ENCODE measurements at regions not wholly inside any gene's neighbourhood (a gene's known extent, or its start where the extent isn't known, plus 50 kb on each side); places are given as distances from the start of the nearest gene placed in this dataset.

DNA sequence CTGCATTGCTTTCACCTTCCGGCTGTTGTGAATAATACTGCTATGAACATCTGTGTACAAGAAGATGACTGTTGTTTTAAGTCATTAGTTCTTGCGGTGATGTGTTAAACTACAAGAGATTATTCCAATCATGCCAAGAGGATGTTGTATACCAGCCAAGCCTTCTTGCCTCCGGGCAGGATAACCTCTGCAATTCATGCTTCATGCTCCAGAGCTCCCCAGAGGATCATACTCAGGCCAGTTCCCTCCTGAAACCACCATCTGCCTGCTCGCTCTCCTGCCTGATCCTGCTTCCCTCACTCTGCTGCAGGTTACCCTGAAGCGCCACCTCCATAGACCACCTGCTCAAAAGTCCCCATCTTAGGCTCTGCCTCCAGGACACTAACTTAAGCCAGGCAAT lies 187.1 kb upstream of the PROK2 start:
- Histone ChIP-seq H3K4me2 (ENCODE audit: insufficient read depth, low read length, poor library complexity, severe bottlenecking) (no peak overlapping the region), H2BK15ac (ENCODE audit: low read length) (no peak overlapping the region), H3K27me3 (ENCODE audit: control insufficient read depth in 3 of 3, insufficient read depth in 3 of 3, low read depth in 1 of 3, low read length in 3 of 3) (no peaks in the 10 kb centered on the region), H3K36me3 (replicated peaks in 1 of 2; ENCODE audit: control insufficient read depth in 2 of 2, insufficient read depth in 2 of 2, low read length in 2 of 2) (no peaks in the 10 kb centered on the region), H3K79me1 (ENCODE audit: low read depth, low read length) (no peaks in the 10 kb centered on the region), H3K9me3 (replicated peaks in 1 of 2; ENCODE audit: control insufficient read depth in 2 of 2, insufficient read depth in 1 of 2, low read depth in 1 of 2, low read length in 2 of 2) (no peaks in the 10 kb centered on the region), H3K27ac (replicated peaks; ENCODE audit: low read length) (no peak overlapping the region), H2AK5ac (ENCODE audit: low read depth, low read length) (no peak overlapping the region), H4K8ac (ENCODE audit: low read depth, low read length) (no peak overlapping the region), H4K91ac (ENCODE audit: low read depth, low read length, poor library complexity) (no peak overlapping the region), H2BK5ac (ENCODE audit: low read length) (no peak overlapping the region), H3K4ac (ENCODE audit: low read length) (no peak overlapping the region), H3K14ac (ENCODE audit: low read length) (no peak overlapping the region), H3K9ac (ENCODE audit: low read depth, low read length, poor library complexity) (no peak overlapping the region), H3K23ac (ENCODE audit: low read depth, low read length, poor library complexity) (no peak overlapping the region), H3K4me1 (ENCODE audit: control insufficient read depth in 2 of 2, insufficient read depth in 1 of 2, low read depth in 1 of 2, low read length in 2 of 2) (peaks cover 0 to 6% of the 10 kb centered on the region in 2 donors), H3K18ac (ENCODE audit: low read length) (no peak overlapping the region), H3K4me3 (ENCODE audit: low read length in 2 of 2) (no peak overlapping the region), H2BK120ac (ENCODE audit: low read depth, low read length) (no peak overlapping the region), H2AFZ (ENCODE audit: low read length) (no peak overlapping the region), H2BK12ac (ENCODE audit: low read length) (no peak overlapping the region)
- DNase-seq (ENCODE audit: low spot score), result no peak
- WGBS, 2 donors (ENCODE audit: extremely low coverage in 2 of 2, insufficient read length in 2 of 2, insufficient replicate concordance in 1 of 2), result no CpG with 5 or more reads among the region's 5 CpGs

GRCh38 chr3:71968544-71968943 lies 183.6 kb upstream of the PROK2 start:
- Histone ChIP-seq H3K14ac (ENCODE audit: low read length) (no peak overlapping the region), H2AK5ac (ENCODE audit: low read depth, low read length) (no peak overlapping the region), H3K23ac (ENCODE audit: low read depth, low read length, poor library complexity) (no peak overlapping the region), H4K91ac (ENCODE audit: low read depth, low read length, poor library complexity) (no peak overlapping the region), H3K9me3 (replicated peaks in 1 of 2; ENCODE audit: control insufficient read depth in 2 of 2, insufficient read depth in 1 of 2, low read depth in 1 of 2, low read length in 2 of 2) (no peaks in the 10 kb centered on the region), H2BK15ac (ENCODE audit: low read length) (no peak overlapping the region), H4K8ac (ENCODE audit: low read depth, low read length) (no peak overlapping the region), H3K27ac (replicated peaks; ENCODE audit: low read length) (no peak overlapping the region), H3K4ac (ENCODE audit: low read length) (no peak overlapping the region), H3K79me1 (ENCODE audit: low read depth, low read length) (no peaks in the 10 kb centered on the region), H3K4me1 (ENCODE audit: control insufficient read depth in 2 of 2, insufficient read depth in 1 of 2, low read depth in 1 of 2, low read length in 2 of 2) (peaks cover 0 to 5% of the 10 kb centered on the region in 2 donors), H2BK5ac (ENCODE audit: low read length) (no peak overlapping the region), H3K4me2 (ENCODE audit: insufficient read depth, low read length, poor library complexity, severe bottlenecking) (no peak overlapping the region), H3K27me3 (ENCODE audit: control insufficient read depth in 3 of 3, insufficient read depth in 3 of 3, low read depth in 1 of 3, low read length in 3 of 3) (no peaks in the 10 kb centered on the region), H2AFZ (ENCODE audit: low read length) (no peak overlapping the region), H3K9ac (ENCODE audit: low read depth, low read length, poor library complexity) (no peak overlapping the region), H3K18ac (ENCODE audit: low read length) (no peak overlapping the region), H3K36me3 (replicated peaks in 1 of 2; ENCODE audit: control insufficient read depth in 2 of 2, insufficient read depth in 2 of 2, low read length in 2 of 2) (no peaks in the 10 kb centered on the region), H3K4me3 (ENCODE audit: low read length in 2 of 2) (no peak overlapping the region), H2BK12ac (ENCODE audit: low read length) (no peak overlapping the region), H2BK120ac (ENCODE audit: low read depth, low read length) (no peak overlapping the region)
- no CpG with 5 or more reads among the region's 4 CpGs for WGBS, 2 donors (ENCODE audit: extremely low coverage in 2 of 2, insufficient read length in 2 of 2, insufficient replicate concordance in 1 of 2)
- DNase-seq (ENCODE audit: low spot score), result no peak

GRCh38 chr3:71966185-71966584 lies 181.2 kb upstream of the PROK2 start:
- Histone ChIP-seq H3K4me1 (ENCODE audit: control insufficient read depth in 2 of 2, insufficient read depth in 1 of 2, low read depth in 1 of 2, low read length in 2 of 2) (no peaks in the 10 kb centered on the region), H3K23ac (ENCODE audit: low read depth, low read length, poor library complexity) (no peak overlapping the region), H3K14ac (ENCODE audit: low read length) (no peak overlapping the region), H3K4ac (ENCODE audit: low read length) (no peak overlapping the region), H2AK5ac (ENCODE audit: low read depth, low read length) (no peak overlapping the region), H4K8ac (ENCODE audit: low read depth, low read length) (no peak overlapping the region), H3K27ac (replicated peaks; ENCODE audit: low read length) (no peak overlapping the region), H3K36me3 (replicated peaks in 1 of 2; ENCODE audit: control insufficient read depth in 2 of 2, insufficient read depth in 2 of 2, low read length in 2 of 2) (no peaks in the 10 kb centered on the region), H2AFZ (ENCODE audit: low read length) (no peak overlapping the region), H3K4me3 (ENCODE audit: low read length in 2 of 2) (no peak overlapping the region), H3K9ac (ENCODE audit: low read depth, low read length, poor library complexity) (no peak overlapping the region), H2BK12ac (ENCODE audit: low read length) (no peak overlapping the region), H3K18ac (ENCODE audit: low read length) (no peak overlapping the region), H2BK5ac (ENCODE audit: low read length) (no peak overlapping the region), H3K4me2 (ENCODE audit: insufficient read depth, low read length, poor library complexity, severe bottlenecking) (no peak overlapping the region), H3K27me3 (ENCODE audit: control insufficient read depth in 3 of 3, insufficient read depth in 3 of 3, low read depth in 1 of 3, low read length in 3 of 3) (no peaks in the 10 kb centered on the region), H2BK120ac (ENCODE audit: low read depth, low read length) (no peak overlapping the region), H2BK15ac (ENCODE audit: low read length) (no peak overlapping the region), H3K79me1 (ENCODE audit: low read depth, low read length) (no peaks in the 10 kb centered on the region), H4K91ac (ENCODE audit: low read depth, low read length, poor library complexity) (no peak overlapping the region), H3K9me3 (replicated peaks in 1 of 2; ENCODE audit: control insufficient read depth in 2 of 2, insufficient read depth in 1 of 2, low read depth in 1 of 2, low read length in 2 of 2) (no peaks in the 10 kb centered on the region)
- WGBS, 2 donors (ENCODE audit: extremely low coverage in 2 of 2, insufficient read length in 2 of 2, insufficient replicate concordance in 1 of 2), result no CpG with 5 or more reads among the region's 3 CpGs
- no peak for DNase-seq (ENCODE audit: low spot score)

DNA sequence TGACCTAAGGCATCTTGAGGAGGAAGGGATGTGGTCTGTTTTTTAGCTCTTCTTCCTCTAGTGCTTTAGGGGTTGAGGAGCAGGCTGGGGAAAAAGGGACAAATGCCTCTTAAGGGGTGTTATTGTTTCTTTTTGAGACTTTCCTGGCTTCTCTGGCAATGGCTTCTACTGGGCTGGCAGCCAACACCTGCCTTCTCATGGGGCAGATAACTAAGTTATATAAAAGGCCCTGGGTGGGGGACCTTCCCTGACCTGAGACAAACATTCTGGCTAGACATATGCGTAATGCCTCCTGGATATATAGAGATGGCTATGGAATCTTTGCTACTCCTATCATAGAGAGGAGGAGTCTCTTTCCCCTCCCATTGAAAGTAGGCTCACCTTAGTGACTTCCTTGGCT lies 179.2 kb upstream of the PROK2 start:
- Histone ChIP-seq H3K79me1 (ENCODE audit: low read depth, low read length) (no peaks in the 10 kb centered on the region), H3K23ac (ENCODE audit: low read depth, low read length, poor library complexity) (no peak overlapping the region), H3K4me3 (ENCODE audit: low read length in 2 of 2) (no peak overlapping the region), H4K91ac (ENCODE audit: low read depth, low read length, poor library complexity) (no peak overlapping the region), H2BK5ac (ENCODE audit: low read length) (no peak overlapping the region), H3K9me3 (replicated peaks in 1 of 2; ENCODE audit: control insufficient read depth in 2 of 2, insufficient read depth in 1 of 2, low read depth in 1 of 2, low read length in 2 of 2) (no peaks in the 10 kb centered on the region), H3K36me3 (replicated peaks in 1 of 2; ENCODE audit: control insufficient read depth in 2 of 2, insufficient read depth in 2 of 2, low read length in 2 of 2) (no peaks in the 10 kb centered on the region), H2BK15ac (ENCODE audit: low read length) (no peak overlapping the region), H3K4me2 (ENCODE audit: insufficient read depth, low read length, poor library complexity, severe bottlenecking) (no peak overlapping the region), H2BK120ac (ENCODE audit: low read depth, low read length) (no peak overlapping the region), H3K14ac (ENCODE audit: low read length) (no peak overlapping the region), H3K4ac (ENCODE audit: low read length) (no peak overlapping the region), H2BK12ac (ENCODE audit: low read length) (no peak overlapping the region), H3K27ac (replicated peaks; ENCODE audit: low read length) (no peak overlapping the region), H2AK5ac (ENCODE audit: low read depth, low read length) (no peak overlapping the region), H3K27me3 (ENCODE audit: control insufficient read depth in 3 of 3, insufficient read depth in 3 of 3, low read depth in 1 of 3, low read length in 3 of 3) (no peaks in the 10 kb centered on the region), H3K4me1 (ENCODE audit: control insufficient read depth in 2 of 2, insufficient read depth in 1 of 2, low read depth in 1 of 2, low read length in 2 of 2) (no peaks in the 10 kb centered on the region), H3K18ac (ENCODE audit: low read length) (no peak overlapping the region), H4K8ac (ENCODE audit: low read depth, low read length) (no peak overlapping the region), H2AFZ (ENCODE audit: low read length) (no peak overlapping the region), H3K9ac (ENCODE audit: low read depth, low read length, poor library complexity) (no peak overlapping the region)
- no peak for DNase-seq (ENCODE audit: low spot score)
- no CpG with 5 or more reads among the region's 1 CpG for WGBS, 2 donors (ENCODE audit: extremely low coverage in 2 of 2, insufficient read length in 2 of 2, insufficient replicate concordance in 1 of 2)

Data from neuronal stem cell (in vitro differentiated cells).